HEK293 (cell line): ENCODE measurements at regions not wholly inside any gene's neighbourhood (a gene's known extent, or its start where the extent isn't known, plus 50 kb on each side); places are given as distances from the start of the nearest gene placed in this dataset.
A peak's percentile ranks its signal among the peaks of the same experiment; 100 is the strongest.

Experiments used
- EGR2 ChIP-seq: fragments of 450-650 bp; formaldehyde crosslinking; IDR thresholded peaks from 2 replicates; pipeline ENCODE4 v1.5.1; 2016; ENCODE audit warnings: low read depth, missing biosample characterization, missing genetic modification characterization
- GLIS2 ChIP-seq: fragments of 450-650 bp; formaldehyde crosslinking; IDR thresholded peaks from 2 replicates; pipeline ENCODE4 v1.5.1; 2016; ENCODE audit warnings: missing biosample characterization, missing genetic modification characterization
- KLF16 ChIP-seq: fragments of 450-650 bp; formaldehyde crosslinking; IDR thresholded peaks from 2 replicates; pipeline ENCODE4 v1.5.1; 2017; ENCODE audit warnings: missing biosample characterization, missing genetic modification characterization
- SP3 ChIP-seq: fragments of 450-650 bp; formaldehyde crosslinking; IDR thresholded peaks from 2 replicates; pipeline ENCODE4 v1.5.1; 2016; ENCODE audit warnings: missing biosample characterization, missing genetic modification characterization
- ZFP3 ChIP-seq: fragments of 450-650 bp; formaldehyde crosslinking; IDR thresholded peaks from 2 replicates; pipeline ENCODE4 v1.5.1; 2016; ENCODE audit warnings: low read depth, missing biosample characterization, missing genetic modification characterization
- ZNF112 ChIP-seq: fragments of 450-650 bp; formaldehyde crosslinking; IDR thresholded peaks from 2 replicates; pipeline ENCODE4 v1.5.0; 2017; ENCODE audit warnings: missing biosample characterization, missing genetic modification characterization
- ZNF146 ChIP-seq: fragments of 450-650 bp; formaldehyde crosslinking; IDR thresholded peaks from 2 replicates; pipeline ENCODE4 v1.5.1; 2016; ENCODE audit warnings: missing biosample characterization, missing genetic modification characterization
- ZNF16 ChIP-seq: fragments of 450-650 bp; formaldehyde crosslinking; IDR thresholded peaks from 2 replicates; pipeline ENCODE4 v1.5.1; 2016; ENCODE audit warnings: low read depth, missing biosample characterization, missing genetic modification characterization
- ZNF221 ChIP-seq: fragments of 450-650 bp; formaldehyde crosslinking; IDR thresholded peaks from 2 replicates; pipeline ENCODE4 v1.5.1; 2017; ENCODE audit warnings: missing biosample characterization, missing genetic modification characterization, borderline replicate concordance
- ZNF266 ChIP-seq: fragments of 450-650 bp; formaldehyde crosslinking; IDR thresholded peaks from 2 replicates; pipeline ENCODE4 v1.5.1; 2016; ENCODE audit warnings: missing biosample characterization, missing genetic modification characterization, low read depth
- ZNF394 ChIP-seq: fragments of 450-650 bp; formaldehyde crosslinking; IDR thresholded peaks from 2 replicates; pipeline ENCODE4 v1.5.1; 2016; ENCODE audit warnings: missing biosample characterization, missing genetic modification characterization, mild to moderate bottlenecking, moderate library complexity, borderline replicate concordance
- ZNF473 ChIP-seq: fragments of 450-650 bp; formaldehyde crosslinking; IDR thresholded peaks from 2 replicates; pipeline ENCODE4 v1.5.1; 2017; ENCODE audit warnings: missing biosample characterization, missing genetic modification characterization
- ZNF629 ChIP-seq: fragments of 450-650 bp; formaldehyde crosslinking; IDR thresholded peaks from 2 replicates; pipeline ENCODE4 v1.5.1; 2017; ENCODE audit warnings: missing biosample characterization, missing genetic modification characterization
- ZNF792 ChIP-seq: fragments of 450-650 bp; formaldehyde crosslinking; IDR thresholded peaks from 2 replicates; pipeline ENCODE4 v1.5.1; 2016; ENCODE audit warnings: missing biosample characterization, missing genetic modification characterization
- ZNF830 ChIP-seq: fragments of 450-650 bp; IDR thresholded peaks from 2 replicates; pipeline ENCODE4 v1.5.0; 2018; ENCODE audit warnings: missing biosample characterization, missing genetic modification characterization, low read depth, mild to moderate bottlenecking, moderate library complexity
- ZSCAN30 ChIP-seq: fragments of 450-650 bp; IDR thresholded peaks from 2 replicates; pipeline ENCODE4 v1.5.1; 2018; ENCODE audit warnings: missing biosample characterization, mild to moderate bottlenecking, missing genetic modification characterization, moderate library complexity
- TF ChIP-seq, protein P1 (sequence below): fragments of 450-650 bp; formaldehyde crosslinking; optimal IDR thresholded peaks from 2 replicates; pipeline ENCODE3; 2016; ENCODE audit warnings: missing biosample characterization, mild to moderate bottlenecking, missing genetic modification characterization
- TF ChIP-seq, protein P2 (sequence below): fragments of 450-650 bp; formaldehyde crosslinking; IDR thresholded peaks from 2 replicates; pipeline ENCODE4 v1.5.1; 2016; ENCODE audit warnings: missing biosample characterization, missing genetic modification characterization, borderline replicate concordance
- TF ChIP-seq, protein P3 (sequence below): fragments of 450-650 bp; formaldehyde crosslinking; IDR thresholded peaks from 2 replicates; pipeline ENCODE4 v1.5.1; 2016; ENCODE audit warnings: missing biosample characterization, missing genetic modification characterization
- TF ChIP-seq, protein P4 (sequence below): fragments of 450-650 bp; formaldehyde crosslinking; IDR thresholded peaks from 2 replicates; pipeline ENCODE4 v1.5.1; 2016; ENCODE audit warnings: missing biosample characterization, missing genetic modification characterization
- TF ChIP-seq, protein P5 (sequence below): fragments of 450-650 bp; formaldehyde crosslinking; IDR thresholded peaks from 2 replicates; pipeline ENCODE4 v1.5.1; 2016; ENCODE audit warnings: missing biosample characterization, missing genetic modification characterization
- TF ChIP-seq, protein P6 (sequence below): fragments of 450-650 bp; formaldehyde crosslinking; IDR thresholded peaks from 2 replicates; pipeline ENCODE4 v1.5.1; 2016; ENCODE audit warnings: missing biosample characterization, missing genetic modification characterization, low read depth

DNA sequence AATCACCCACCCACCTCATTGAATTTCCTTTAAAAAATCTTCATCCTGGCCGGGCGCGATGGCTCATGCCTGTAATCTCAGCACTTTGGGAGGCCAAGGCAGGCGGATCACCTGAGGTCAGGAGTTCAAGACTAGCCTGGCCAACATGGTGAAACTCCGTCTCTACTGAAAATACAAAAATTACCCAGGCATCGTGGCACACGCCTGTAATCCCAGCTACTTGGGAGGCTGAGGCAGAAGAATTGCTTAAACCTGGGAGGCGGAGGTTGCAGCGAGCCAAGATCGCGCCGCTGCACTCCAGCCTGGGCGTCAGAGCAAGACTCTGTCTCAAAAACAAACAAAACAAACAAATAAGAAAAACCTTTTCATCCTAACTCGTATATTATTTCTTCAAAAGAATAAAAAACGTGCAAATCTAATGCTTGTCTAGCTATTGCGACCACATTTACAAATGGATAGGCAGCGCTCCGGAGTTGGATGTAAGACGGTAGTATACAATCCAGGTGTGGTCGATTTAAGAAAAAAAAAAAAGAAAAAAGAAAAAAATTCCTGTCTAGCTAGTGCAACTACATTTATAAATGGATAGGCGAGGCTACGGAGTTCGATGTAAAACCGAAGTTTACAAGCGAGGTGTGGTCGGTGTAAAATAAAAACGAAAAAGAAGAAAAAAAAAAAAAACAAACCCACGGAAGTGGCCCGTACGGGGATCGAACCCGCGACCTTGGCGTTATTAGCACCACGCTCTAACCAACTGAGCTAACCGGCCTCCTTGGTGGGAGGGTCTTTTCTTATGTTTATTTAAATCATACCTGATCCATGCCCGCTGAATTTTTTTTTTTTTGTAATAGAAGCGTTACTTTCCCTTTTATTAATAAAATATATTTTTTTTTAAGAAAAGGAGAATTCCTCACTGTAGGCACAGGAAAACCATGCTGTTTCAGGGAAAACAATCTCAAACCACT is 70.7 kb upstream of the PRSS16 start (continued):
- TF ChIP-seq, protein P1, sequence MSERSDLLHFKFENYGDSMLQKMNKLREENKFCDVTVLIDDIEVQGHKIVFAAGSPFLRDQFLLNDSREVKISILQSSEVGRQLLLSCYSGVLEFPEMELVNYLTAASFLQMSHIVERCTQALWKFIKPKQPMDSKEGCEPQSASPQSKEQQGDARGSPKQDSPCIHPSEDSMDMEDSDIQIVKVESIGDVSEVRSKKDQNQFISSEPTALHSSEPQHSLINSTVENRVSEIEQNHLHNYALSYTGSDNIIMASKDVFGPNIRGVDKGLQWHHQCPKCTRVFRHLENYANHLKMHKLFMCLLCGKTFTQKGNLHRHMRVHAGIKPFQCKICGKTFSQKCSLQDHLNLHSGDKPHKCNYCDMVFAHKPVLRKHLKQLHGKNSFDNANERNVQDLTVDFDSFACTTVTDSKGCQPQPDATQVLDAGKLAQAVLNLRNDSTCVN (tag by site-specific recombination), result peak; percentile 12
- TF ChIP-seq ZNF394 (tag by site-specific recombination), result no peak
- TF ChIP-seq GLIS2 (tag by site-specific recombination), result no peak; the same call in none of the 2 replicates
- no peak for TF ChIP-seq EGR2
- TF ChIP-seq, protein P2, sequence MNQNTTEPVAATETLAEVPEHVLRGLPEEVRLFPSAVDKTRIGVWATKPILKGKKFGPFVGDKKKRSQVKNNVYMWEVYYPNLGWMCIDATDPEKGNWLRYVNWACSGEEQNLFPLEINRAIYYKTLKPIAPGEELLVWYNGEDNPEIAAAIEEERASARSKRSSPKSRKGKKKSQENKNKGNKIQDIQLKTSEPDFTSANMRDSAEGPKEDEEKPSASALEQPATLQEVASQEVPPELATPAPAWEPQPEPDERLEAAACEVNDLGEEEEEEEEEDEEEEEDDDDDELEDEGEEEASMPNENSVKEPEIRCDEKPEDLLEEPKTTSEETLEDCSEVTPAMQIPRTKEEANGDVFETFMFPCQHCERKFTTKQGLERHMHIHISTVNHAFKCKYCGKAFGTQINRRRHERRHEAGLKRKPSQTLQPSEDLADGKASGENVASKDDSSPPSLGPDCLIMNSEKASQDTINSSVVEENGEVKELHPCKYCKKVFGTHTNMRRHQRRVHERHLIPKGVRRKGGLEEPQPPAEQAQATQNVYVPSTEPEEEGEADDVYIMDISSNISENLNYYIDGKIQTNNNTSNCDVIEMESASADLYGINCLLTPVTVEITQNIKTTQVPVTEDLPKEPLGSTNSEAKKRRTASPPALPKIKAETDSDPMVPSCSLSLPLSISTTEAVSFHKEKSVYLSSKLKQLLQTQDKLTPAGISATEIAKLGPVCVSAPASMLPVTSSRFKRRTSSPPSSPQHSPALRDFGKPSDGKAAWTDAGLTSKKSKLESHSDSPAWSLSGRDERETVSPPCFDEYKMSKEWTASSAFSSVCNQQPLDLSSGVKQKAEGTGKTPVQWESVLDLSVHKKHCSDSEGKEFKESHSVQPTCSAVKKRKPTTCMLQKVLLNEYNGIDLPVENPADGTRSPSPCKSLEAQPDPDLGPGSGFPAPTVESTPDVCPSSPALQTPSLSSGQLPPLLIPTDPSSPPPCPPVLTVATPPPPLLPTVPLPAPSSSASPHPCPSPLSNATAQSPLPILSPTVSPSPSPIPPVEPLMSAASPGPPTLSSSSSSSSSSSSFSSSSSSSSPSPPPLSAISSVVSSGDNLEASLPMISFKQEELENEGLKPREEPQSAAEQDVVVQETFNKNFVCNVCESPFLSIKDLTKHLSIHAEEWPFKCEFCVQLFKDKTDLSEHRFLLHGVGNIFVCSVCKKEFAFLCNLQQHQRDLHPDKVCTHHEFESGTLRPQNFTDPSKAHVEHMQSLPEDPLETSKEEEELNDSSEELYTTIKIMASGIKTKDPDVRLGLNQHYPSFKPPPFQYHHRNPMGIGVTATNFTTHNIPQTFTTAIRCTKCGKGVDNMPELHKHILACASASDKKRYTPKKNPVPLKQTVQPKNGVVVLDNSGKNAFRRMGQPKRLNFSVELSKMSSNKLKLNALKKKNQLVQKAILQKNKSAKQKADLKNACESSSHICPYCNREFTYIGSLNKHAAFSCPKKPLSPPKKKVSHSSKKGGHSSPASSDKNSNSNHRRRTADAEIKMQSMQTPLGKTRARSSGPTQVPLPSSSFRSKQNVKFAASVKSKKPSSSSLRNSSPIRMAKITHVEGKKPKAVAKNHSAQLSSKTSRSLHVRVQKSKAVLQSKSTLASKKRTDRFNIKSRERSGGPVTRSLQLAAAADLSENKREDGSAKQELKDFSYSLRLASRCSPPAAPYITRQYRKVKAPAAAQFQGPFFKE (tag by site-specific recombination), result no peak
- no peak for TF ChIP-seq ZNF221 (tag by site-specific recombination)
- no peak for TF ChIP-seq ZNF146 (tag by site-specific recombination)
- TF ChIP-seq ZNF830 (tag by site-specific recombination), result no peak
- no peak; the same call in 1 of the 2 replicates for TF ChIP-seq KLF16
- TF ChIP-seq, protein P3, sequence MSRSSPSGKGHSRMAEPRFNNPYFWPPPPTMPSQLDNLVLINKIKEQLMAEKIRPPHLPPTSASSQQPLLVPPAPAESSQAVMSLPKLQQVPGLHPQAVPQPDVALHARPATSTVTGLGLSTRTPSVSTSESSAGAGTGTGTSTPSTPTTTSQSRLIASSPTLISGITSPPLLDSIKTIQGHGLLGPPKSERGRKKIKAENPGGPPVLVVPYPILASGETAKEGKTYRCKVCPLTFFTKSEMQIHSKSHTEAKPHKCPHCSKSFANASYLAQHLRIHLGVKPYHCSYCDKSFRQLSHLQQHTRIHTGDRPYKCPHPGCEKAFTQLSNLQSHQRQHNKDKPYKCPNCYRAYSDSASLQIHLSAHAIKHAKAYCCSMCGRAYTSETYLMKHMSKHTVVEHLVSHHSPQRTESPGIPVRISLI (tag by site-specific recombination), result peak; percentile 99
- TF ChIP-seq, protein P4, sequence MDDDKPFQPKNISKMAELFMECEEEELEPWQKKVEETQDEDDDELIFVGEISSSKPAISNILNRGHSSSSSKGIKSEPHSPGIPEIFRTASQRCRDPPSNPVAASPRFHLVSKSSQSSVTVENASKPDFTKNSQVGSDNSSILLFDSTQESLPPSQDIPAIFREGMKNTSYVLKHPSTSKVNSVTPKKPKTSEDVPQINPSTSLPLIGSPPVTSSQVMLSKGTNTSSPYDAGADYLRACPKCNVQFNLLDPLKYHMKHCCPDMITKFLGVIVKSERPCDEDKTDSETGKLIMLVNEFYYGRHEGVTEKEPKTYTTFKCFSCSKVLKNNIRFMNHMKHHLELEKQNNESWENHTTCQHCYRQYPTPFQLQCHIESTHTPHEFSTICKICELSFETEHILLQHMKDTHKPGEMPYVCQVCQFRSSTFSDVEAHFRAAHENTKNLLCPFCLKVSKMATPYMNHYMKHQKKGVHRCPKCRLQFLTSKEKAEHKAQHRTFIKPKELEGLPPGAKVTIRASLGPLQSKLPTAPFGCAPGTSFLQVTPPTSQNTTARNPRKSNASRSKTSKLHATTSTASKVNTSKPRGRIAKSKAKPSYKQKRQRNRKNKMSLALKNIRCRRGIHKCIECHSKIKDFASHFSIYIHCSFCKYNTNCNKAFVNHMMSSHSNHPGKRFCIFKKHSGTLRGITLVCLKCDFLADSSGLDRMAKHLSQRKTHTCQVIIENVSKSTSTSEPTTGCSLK (tag by site-specific recombination), result no peak
- no peak for TF ChIP-seq ZNF473 (tag by site-specific recombination)
- no peak for TF ChIP-seq ZSCAN30
- TF ChIP-seq SP3 (tag by site-specific recombination), result peak; percentile 24; the same call in 1 of the 2 replicates
- TF ChIP-seq, protein P5, sequence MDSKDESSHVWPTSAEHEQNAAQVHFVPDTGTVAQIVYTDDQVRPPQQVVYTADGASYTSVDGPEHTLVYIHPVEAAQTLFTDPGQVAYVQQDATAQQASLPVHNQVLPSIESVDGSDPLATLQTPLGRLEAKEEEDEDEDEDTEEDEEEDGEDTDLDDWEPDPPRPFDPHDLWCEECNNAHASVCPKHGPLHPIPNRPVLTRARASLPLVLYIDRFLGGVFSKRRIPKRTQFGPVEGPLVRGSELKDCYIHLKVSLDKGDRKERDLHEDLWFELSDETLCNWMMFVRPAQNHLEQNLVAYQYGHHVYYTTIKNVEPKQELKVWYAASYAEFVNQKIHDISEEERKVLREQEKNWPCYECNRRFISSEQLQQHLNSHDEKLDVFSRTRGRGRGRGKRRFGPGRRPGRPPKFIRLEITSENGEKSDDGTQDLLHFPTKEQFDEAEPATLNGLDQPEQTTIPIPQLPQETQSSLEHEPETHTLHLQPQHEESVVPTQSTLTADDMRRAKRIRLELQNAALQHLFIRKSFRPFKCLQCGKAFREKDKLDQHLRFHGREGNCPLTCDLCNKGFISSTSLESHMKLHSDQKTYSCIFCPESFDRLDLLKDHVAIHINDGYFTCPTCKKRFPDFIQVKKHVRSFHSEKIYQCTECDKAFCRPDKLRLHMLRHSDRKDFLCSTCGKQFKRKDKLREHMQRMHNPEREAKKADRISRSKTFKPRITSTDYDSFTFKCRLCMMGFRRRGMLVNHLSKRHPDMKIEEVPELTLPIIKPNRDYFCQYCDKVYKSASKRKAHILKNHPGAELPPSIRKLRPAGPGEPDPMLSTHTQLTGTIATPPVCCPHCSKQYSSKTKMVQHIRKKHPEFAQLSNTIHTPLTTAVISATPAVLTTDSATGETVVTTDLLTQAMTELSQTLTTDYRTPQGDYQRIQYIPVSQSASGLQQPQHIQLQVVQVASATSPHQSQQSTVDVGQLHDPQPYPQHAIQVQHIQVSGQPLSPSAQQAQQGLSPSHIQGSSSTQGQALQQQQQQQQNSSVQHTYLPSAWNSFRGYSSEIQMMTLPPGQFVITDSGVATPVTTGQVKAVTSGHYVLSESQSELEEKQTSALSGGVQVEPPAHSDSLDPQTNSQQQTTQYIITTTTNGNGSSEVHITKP (tag by site-specific recombination), result peak; percentile 46
- TF ChIP-seq ZNF792 (tag by site-specific recombination), result peak; percentile 33
- TF ChIP-seq, protein P6, sequence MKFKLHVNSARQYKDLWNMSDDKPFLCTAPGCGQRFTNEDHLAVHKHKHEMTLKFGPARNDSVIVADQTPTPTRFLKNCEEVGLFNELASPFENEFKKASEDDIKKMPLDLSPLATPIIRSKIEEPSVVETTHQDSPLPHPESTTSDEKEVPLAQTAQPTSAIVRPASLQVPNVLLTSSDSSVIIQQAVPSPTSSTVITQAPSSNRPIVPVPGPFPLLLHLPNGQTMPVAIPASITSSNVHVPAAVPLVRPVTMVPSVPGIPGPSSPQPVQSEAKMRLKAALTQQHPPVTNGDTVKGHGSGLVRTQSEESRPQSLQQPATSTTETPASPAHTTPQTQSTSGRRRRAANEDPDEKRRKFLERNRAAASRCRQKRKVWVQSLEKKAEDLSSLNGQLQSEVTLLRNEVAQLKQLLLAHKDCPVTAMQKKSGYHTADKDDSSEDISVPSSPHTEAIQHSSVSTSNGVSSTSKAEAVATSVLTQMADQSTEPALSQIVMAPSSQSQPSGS (tag by site-specific recombination), result no peak
- no peak for TF ChIP-seq ZNF629 (tag by site-specific recombination)
- TF ChIP-seq ZNF112 (tag by site-specific recombination), result no peak
- no peak for TF ChIP-seq ZNF16 (tag by site-specific recombination)
- TF ChIP-seq ZFP3 (tag by site-specific recombination), result peak; percentile 66
- TF ChIP-seq ZNF266 (tag by site-specific recombination), result 0 out of 2 replicates have a peak, but pooled peaks have one; percentile 35
